ENCODE measurements at regions not wholly inside any gene's neighbourhood (a gene's known extent, or its start where the extent isn't known, plus 50 kb on each side); places are given as distances from the start of the nearest gene placed in this dataset.

GRCh38 chr6:8829796-8830195, 394.5 kb upstream of the SLC35B3 start:
- TF ChIP-seq CENPX (CRISPR knock-in tag; IDR thresholded peaks at IDR 0.05) (no peak), BRD4 (CRISPR knock-in tag; IDR thresholded peaks at IDR 0.05) (no peak), ZBTB14 (CRISPR knock-in tag; IDR thresholded peaks at IDR 0.05) (no peak), ELF4 (CRISPR knock-in tag; IDR thresholded peaks at IDR 0.05; ENCODE audit: borderline replicate concordance) (no peak), RFX5 (IDR thresholded peaks at IDR 0.05; ENCODE audit: low read depth, low read length) (no peak)
- TF ChIP-seq, protein P1, sequence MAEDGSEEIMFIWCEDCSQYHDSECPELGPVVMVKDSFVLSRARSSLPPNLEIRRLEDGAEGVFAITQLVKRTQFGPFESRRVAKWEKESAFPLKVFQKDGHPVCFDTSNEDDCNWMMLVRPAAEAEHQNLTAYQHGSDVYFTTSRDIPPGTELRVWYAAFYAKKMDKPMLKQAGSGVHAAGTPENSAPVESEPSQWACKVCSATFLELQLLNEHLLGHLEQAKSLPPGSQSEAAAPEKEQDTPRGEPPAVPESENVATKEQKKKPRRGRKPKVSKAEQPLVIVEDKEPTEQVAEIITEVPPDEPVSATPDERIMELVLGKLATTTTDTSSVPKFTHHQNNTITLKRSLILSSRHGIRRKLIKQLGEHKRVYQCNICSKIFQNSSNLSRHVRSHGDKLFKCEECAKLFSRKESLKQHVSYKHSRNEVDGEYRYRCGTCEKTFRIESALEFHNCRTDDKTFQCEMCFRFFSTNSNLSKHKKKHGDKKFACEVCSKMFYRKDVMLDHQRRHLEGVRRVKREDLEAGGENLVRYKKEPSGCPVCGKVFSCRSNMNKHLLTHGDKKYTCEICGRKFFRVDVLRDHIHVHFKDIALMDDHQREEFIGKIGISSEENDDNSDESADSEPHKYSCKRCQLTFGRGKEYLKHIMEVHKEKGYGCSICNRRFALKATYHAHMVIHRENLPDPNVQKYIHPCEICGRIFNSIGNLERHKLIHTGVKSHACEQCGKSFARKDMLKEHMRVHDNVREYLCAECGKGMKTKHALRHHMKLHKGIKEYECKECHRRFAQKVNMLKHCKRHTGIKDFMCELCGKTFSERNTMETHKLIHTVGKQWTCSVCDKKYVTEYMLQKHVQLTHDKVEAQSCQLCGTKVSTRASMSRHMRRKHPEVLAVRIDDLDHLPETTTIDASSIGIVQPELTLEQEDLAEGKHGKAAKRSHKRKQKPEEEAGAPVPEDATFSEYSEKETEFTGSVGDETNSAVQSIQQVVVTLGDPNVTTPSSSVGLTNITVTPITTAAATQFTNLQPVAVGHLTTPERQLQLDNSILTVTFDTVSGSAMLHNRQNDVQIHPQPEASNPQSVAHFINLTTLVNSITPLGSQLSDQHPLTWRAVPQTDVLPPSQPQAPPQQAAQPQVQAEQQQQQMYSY (CRISPR knock-in tag; IDR thresholded peaks at IDR 0.05): no peak

Measured in HepG2 (cell line).